Caco-2 (cell line): ENCODE measurements at regions not wholly inside any gene's neighbourhood (a gene's known extent, or its start where the extent isn't known, plus 50 kb on each side); places are given as distances from the start of the nearest gene placed in this dataset.

Experiments
- BruUV-seq: library from RNA; stranded (reverse); fragments of 400-500 nt; replicated peaks from 2 replicates; lab custom pipeline; 2021; lab: Mats Ljungman, UMichigan
- CTCF ChIA-PET: fragments of 300-600 bp; sonication (Branson Sonifier 250); formaldehyde crosslinking; loops from one replicate; lab custom pipeline; 2022; ENCODE audit warnings: antibody characterized with exemption; lab: Charles Lee
- POLR2A ChIA-PET: fragments of 300-600 bp; sonication (Branson Sonifier 250); formaldehyde crosslinking; loops from one replicate; lab custom pipeline; 2022; ENCODE audit warnings: antibody characterized with exemption; lab: Charles Lee
- DNase-seq, 2 experiments: peaks; one replicate each; pipeline versions ENCODE4 v3.0.0 to v3.0.0-alpha.2; 2020 to 2022
- H3K27me3 ChIP-seq: replicated peaks from 2 replicates; pipeline ENCODE4 v1.6.0; 2011; ENCODE audit warnings: low read length; ENCODE audit not compliant: control insufficient read depth, insufficient read depth
- H3K36me3 ChIP-seq: 2 replicates; pipeline ENCODE4 v1.5.1; 2011; ENCODE audit warnings: low read length; ENCODE audit not compliant: control insufficient read depth, insufficient read depth
- H3K4me1 ChIP-seq: fragments of 250-450 bp; sonication (Bioruptor Pico); 2 replicates; pipeline ENCODE4 v1.5.1; 2020; ENCODE audit warnings: mild to moderate bottlenecking
- H3K4me3 ChIP-seq: 2 replicates; pipeline ENCODE4 v1.5.1; 2011; ENCODE audit warnings: low read depth, mild to moderate bottlenecking, control low read depth, low read length
- H3K9me3 ChIP-seq: fragments of 250-450 bp; sonication (Bioruptor Pico); 2 replicates; pipeline ENCODE4 v1.5.1; 2020; ENCODE audit warnings: mild to moderate bottlenecking, moderate library complexity
- H3K27ac Mint-ChIP-seq: one replicate; pipeline ENCODE4 v1.8.0; 2022; ENCODE audit warnings: mixed read lengths; ENCODE audit not compliant: unreplicated experiment
- H3K27me3 Mint-ChIP-seq: one replicate; pipeline ENCODE4 v1.8.0; 2022; ENCODE audit warnings: mixed read lengths; ENCODE audit not compliant: insufficient read depth, unreplicated experiment
- H3K36me3 Mint-ChIP-seq: one replicate; pipeline ENCODE4 v1.8.0; 2022; ENCODE audit warnings: mild to moderate bottlenecking, mixed read lengths; ENCODE audit not compliant: insufficient read depth, unreplicated experiment
- H3K4me1 Mint-ChIP-seq: one replicate; pipeline ENCODE4 v1.8.0; 2022; ENCODE audit warnings: low read depth, mixed read lengths; ENCODE audit not compliant: unreplicated experiment
- H3K4me3 Mint-ChIP-seq: one replicate; pipeline ENCODE4 v1.8.0; 2022; ENCODE audit warnings: mild to moderate bottlenecking, moderate library complexity, mixed read lengths; ENCODE audit not compliant: unreplicated experiment
- H3K9me3 Mint-ChIP-seq: one replicate; pipeline ENCODE4 v1.8.0; 2022; ENCODE audit warnings: mixed read lengths; ENCODE audit not compliant: unreplicated experiment
- CTCF ChIP-seq, 2 experiments: fragments of 200-600 bp in 1 of 2; IDR thresholded peaks; 1 replicate in 1 of 2; 2 replicates in 1 of 2; pipeline versions ENCODE4 v1.5.1 to v1.8.0; 2011 to 2022; ENCODE audit warnings: antibody characterized with exemption in 1 of 2, control low read depth in 1 of 2, inconsistent platforms in 1 of 2, low read depth in 1 of 2, low read length in 1 of 2, mild to moderate bottlenecking in 1 of 2, moderate library complexity in 1 of 2; ENCODE audit not compliant: insufficient read depth in 1 of 2, severe bottlenecking in 1 of 2, unreplicated experiment in 1 of 2
- intact Hi-C: fragments of 100-400 bp; cut with micrococcal nuclease; formaldehyde crosslinking; loops from one replicate; pipeline ENCODE4 v1.10.0; 2022; ENCODE audit not compliant: unreplicated experiment

DNA sequence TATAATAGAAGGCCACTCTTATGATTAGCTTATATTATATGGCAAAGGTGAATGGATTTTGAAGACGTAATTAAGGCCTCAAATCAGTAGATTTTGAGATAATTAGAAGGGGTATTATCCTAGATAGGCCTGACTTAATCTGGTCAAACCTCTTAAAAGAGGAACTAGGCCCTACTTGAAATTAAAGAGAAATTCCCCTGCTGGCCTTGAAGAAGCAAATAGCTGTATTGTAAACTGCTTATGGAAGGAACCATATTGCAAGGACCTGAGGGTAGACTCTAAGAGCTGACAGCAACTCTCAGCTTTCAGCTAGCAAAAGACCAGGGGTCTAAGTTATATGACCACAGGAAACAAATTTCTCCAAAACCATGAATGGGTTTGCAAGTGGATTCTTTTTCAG is 219.0 kb upstream of the ONECUT1 start:
- ChIA-PET POLR2A (no interaction called here), CTCF (no interaction called here)
- Mint-ChIP-seq H3K4me1 (no peaks in the 10 kb centered on the region), H3K4me3 (no peak overlapping the region), H3K9me3 (no peaks in the 10 kb centered on the region), H3K27me3 (peaks cover 13% of the 10 kb centered on the region), H3K36me3 (no peaks in the 10 kb centered on the region), H3K27ac (no peak overlapping the region)
- Histone ChIP-seq H3K36me3 (no peaks in the 10 kb centered on the region), H3K27me3 (no peaks in the 10 kb centered on the region), H3K4me1 (no peaks in the 10 kb centered on the region), H3K9me3 (no peaks in the 10 kb centered on the region), H3K4me3 (no peak overlapping the region)
- intact Hi-C loops: no loop called here
- no peak for DNase-seq
- no peak for TF ChIP-seq CTCF (IDR thresholded peaks at IDR 0.05; ENCODE audit: insufficient read depth in 1 of 2, low read depth in 1 of 2, low read length in 1 of 2, severe bottlenecking in 1 of 2, unreplicated experiment in 1 of 2)
- no TSS peak for BruUV-seq

- Histone ChIP-seq H3K4me1 (no peaks in the 10 kb centered on the region), H3K4me3 (no peak overlapping the region), H3K9me3 (no peaks in the 10 kb centered on the region), H3K27me3 (no peaks in the 10 kb centered on the region), H3K36me3 (no peaks in the 10 kb centered on the region)
- no TSS peak for BruUV-seq
- intact Hi-C loops: no loop called here
- no peak overlapping the region for H3K4me3 Mint-ChIP-seq
- CTCF ChIA-PET: no interaction called here
- no peak overlapping the region for H3K27ac Mint-ChIP-seq
- H3K9me3 Mint-ChIP-seq: no peaks in the 10 kb centered on the region
- no peak for TF ChIP-seq CTCF (IDR thresholded peaks at IDR 0.05; ENCODE audit: insufficient read depth in 1 of 2, low read depth in 1 of 2, low read length in 1 of 2, severe bottlenecking in 1 of 2, unreplicated experiment in 1 of 2)
- no peak for DNase-seq
- no peaks in the 10 kb centered on the region for H3K27me3 Mint-ChIP-seq
- H3K4me1 Mint-ChIP-seq: no peaks in the 10 kb centered on the region
- H3K36me3 Mint-ChIP-seq: no peaks in the 10 kb centered on the region
- POLR2A ChIA-PET: no interaction called here
Observed at GRCh38 chr15:53000409-53000808, 210.3 kb upstream of the ONECUT1 start.

DNA sequence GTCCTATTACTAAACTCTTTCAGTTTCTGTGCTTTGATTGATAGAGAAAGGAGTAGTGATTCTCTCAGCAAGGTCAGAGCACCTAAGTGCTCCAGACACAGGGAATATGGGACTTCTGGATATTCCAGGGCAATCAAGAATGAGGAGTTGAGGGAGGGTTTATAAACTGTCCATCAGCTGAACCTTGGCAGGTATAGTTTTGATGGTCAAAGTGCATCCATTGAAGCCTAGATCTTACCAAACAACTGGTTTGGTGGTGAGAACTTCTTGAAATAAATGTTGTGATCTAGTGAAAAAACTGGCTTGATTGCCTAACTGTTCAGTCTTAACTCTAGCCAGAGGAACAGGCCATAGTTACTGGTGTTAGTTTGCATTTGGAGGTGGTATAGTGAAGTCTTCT is 207.0 kb upstream of the ONECUT1 start:
- ChIA-PET CTCF (no interaction called here), POLR2A (no interaction called here)
- Mint-ChIP-seq H3K4me3 (no peak overlapping the region), H3K27ac (no peak overlapping the region), H3K4me1 (no peaks in the 10 kb centered on the region), H3K36me3 (no peaks in the 10 kb centered on the region), H3K27me3 (peaks cover 2% of the 10 kb centered on the region), H3K9me3 (no peaks in the 10 kb centered on the region)
- no peak for DNase-seq
- Histone ChIP-seq H3K4me3 (no peak overlapping the region), H3K27me3 (no peaks in the 10 kb centered on the region), H3K36me3 (no peaks in the 10 kb centered on the region), H3K9me3 (no peaks in the 10 kb centered on the region), H3K4me1 (no peaks in the 10 kb centered on the region)
- no peak for TF ChIP-seq CTCF (IDR thresholded peaks at IDR 0.05; ENCODE audit: insufficient read depth in 1 of 2, low read depth in 1 of 2, low read length in 1 of 2, severe bottlenecking in 1 of 2, unreplicated experiment in 1 of 2)
- BruUV-seq: no TSS peak
- intact Hi-C loops: no loop called here
